ENCODE measurements at regions not wholly inside any gene's neighbourhood (a gene's known extent, or its start where the extent isn't known, plus 50 kb on each side); places are given as distances from the start of the nearest gene placed in this dataset.
A peak's percentile ranks its signal among the peaks of the same experiment; 100 is the strongest.

GRCh38 chr18:40004246-40004645, 1950.8 kb upstream of the PIK3C3 start:
- DNase-seq (ENCODE audit: low read depth in 4 of 4, low spot score in 3 of 4): no peak

GRCh38 chr18:39998317-39998716, 1956.7 kb upstream of the PIK3C3 start:
- no peak for DNase-seq (ENCODE audit: low read depth in 4 of 4, low spot score in 3 of 4)

- no peak for DNase-seq (ENCODE audit: low read depth in 4 of 4, low spot score in 3 of 4)
Measured at GRCh38 chr18:39994498-39994897, 1960.5 kb upstream of the PIK3C3 start.

- no peak for DNase-seq (ENCODE audit: low read depth in 4 of 4, low spot score in 3 of 4)
Measured at GRCh38 chr18:39991696-39992265, 1963.3 kb upstream of the PIK3C3 start.

DNA sequence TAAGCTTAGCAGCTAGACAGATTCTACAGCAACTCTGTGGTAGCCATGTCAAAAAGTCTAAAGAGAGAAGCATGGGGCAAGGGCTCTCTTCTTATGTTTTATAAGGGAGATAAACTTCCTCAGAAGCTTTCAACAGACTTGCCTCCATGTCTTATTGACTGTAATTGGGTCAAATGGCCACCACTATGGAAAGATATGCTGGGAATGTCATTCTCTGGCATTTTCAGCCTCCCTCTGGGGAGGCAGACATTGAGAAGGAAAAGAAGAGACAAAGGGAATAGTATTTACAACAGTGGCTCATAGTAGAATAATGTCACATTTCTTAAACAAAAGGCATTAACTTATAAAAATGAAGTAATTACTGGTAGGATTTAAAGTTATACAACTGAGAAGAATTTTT, 1964.5 kb upstream of the PIK3C3 start:
- DNase-seq (ENCODE audit: low read depth in 4 of 4, low spot score in 3 of 4): no peak

DNA sequence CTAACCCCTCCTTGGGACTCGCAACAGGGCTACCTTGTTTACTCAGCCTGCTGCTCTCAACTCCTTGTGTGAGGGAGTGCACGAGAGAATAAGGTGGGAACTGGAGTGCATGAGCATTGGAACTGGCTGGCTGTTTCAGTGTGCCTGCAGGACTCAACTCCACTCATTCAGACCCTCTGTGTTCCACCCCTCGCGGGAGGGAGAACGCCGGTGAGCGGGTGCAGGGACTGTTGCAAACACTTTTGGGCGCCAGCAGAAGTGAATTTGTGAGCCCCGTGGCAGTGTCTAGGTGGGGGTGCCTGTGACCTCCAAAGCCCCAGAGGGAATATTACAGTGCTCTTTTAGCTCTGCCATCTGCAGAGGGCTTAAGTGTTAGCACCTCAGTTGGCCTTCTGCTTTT, 1978.3 kb upstream of the PIK3C3 start:
- DNase-seq (ENCODE audit: low read depth in 4 of 4, low spot score in 3 of 4): no peak

- DNase-seq (ENCODE audit: low read depth in 4 of 4, low spot score in 3 of 4): no peak
Measured at GRCh38 chr18:39972521-39972920, 1982.5 kb upstream of the PIK3C3 start.

DNA sequence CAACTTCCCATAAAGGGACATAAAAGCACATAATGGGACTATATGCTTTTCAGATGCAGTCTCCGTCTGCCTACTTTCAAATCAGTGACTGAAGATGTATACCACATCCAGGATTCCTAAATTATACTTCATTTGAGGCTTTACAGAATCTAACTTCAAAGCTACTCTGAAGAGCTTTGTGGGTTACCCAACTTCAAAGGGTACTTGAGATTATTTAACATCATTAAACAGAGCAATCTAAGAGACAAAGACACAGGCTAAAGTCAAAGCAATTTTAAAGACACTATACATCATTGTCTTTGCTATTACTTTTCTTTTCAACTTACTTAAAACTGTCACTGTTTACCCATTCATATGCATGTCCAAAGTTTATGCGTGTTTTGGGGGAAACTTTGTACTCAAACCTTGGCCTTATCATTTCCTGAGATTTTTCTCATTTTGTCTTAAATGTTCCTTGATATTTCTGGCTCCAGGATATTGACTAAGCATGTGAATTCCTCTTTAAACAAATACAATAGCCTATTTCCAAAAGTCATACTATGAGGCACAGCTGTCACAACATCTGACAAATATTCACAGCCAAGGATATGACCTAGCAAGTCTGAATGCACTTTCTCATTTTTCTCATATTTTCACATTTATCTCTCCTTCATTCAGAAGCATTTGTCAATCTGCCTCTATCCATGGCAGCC, 1985.1 kb upstream of the PIK3C3 start:
- DNase-seq (ENCODE audit: low read depth in 4 of 4, low spot score in 3 of 4): no peak

GRCh38 chr18:39966275-39966674, 1988.8 kb upstream of the PIK3C3 start:
- no peak for DNase-seq (ENCODE audit: low read depth in 4 of 4, low spot score in 3 of 4)

- DNase-seq (ENCODE audit: low read depth in 4 of 4, low spot score in 3 of 4): no peak
Measured at GRCh38 chr18:39962546-39962945, 1992.5 kb upstream of the PIK3C3 start.

GRCh38 chr18:39960550-39960949, 1994.5 kb upstream of the PIK3C3 start:
- DNase-seq (ENCODE audit: low read depth in 4 of 4, low spot score in 3 of 4): no peak

GRCh38 chr18:39959839-39960238, 1995.2 kb upstream of the PIK3C3 start:
- no peak for DNase-seq (ENCODE audit: low read depth in 4 of 4, low spot score in 3 of 4)

- DNase-seq (ENCODE audit: low read depth in 4 of 4, low spot score in 3 of 4): no peak
Measured at GRCh38 chr18:39958876-39959275, 1996.2 kb upstream of the PIK3C3 start.

GRCh38 chr18:39952816-39953215, 2002.2 kb upstream of the PIK3C3 start:
- no peak for DNase-seq (ENCODE audit: low read depth in 4 of 4, low spot score in 3 of 4)

GRCh38 chr18:39951142-39951720, 2003.8 kb upstream of the PIK3C3 start:
- no peak for DNase-seq (ENCODE audit: low read depth in 4 of 4, low spot score in 3 of 4)

DNA sequence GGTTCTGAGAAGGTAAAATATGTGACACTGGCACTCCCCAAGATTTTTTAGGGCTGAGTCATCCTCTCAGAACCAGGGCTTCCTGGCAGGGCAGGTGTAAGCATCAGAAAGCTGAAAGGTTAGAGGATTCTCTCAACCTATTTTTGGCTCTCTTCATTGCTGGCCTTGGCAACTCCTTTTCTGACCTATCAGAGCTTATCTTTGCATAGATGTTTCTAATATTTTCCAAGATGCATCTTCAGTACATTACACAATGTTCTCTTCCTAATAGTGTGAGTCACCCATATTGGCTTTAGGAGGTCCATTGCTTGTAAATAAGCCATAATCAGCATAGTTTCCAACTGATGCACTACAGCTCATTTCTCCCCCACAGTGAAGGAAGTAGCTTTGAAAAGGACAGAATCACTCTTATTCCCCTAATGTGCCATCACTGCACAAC, 2008.4 kb upstream of the PIK3C3 start:
- no peak for DNase-seq (ENCODE audit: low read depth in 4 of 4, low spot score in 3 of 4)

DNA sequence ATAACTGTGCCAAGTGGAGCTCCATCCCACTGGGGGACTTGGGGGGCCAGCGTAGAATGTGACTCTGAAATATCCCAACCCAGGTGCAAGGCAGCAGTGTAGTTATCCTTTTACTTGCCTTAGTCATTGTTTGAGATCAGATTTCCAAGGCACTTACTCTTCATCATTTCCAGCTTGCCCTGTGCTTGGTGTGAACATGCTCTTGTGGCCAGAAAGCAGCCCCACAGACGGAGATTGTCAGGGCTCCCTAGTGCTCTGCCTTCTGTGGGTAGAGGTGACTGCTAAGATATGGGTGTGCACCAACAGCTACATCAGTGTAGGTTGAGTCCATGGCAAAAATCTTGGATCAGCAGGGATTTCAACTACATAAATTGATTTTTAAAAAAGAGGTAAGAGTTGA, 2010.0 kb upstream of the PIK3C3 start:
- no peak for DNase-seq (ENCODE audit: low read depth in 4 of 4, low spot score in 3 of 4)

DNA sequence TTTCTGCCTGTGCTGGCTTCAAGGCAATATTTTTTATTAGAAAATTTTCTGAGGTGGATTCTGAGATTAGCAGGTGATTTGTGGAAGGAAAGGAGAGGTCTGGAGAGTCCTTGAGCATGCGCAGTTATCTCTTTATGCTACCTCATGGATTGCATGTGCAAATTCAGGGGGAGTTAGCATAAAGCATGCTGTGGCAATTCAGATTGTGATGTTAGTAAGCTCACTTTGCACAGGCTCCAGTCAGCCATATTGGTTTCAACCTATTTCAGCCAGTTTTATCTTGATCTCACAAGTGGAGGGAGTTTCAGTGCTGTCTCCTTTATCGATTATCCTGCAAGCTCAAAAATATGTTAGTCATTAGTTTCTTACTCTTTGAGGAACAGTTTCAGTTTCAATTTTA, 2012.3 kb upstream of the PIK3C3 start:
- no peak for DNase-seq (ENCODE audit: low read depth in 4 of 4, low spot score in 3 of 4)

GRCh38 chr18:39938676-39939608, 2016.1 kb upstream of the PIK3C3 start:
- DNase-seq (ENCODE audit: low read depth in 4 of 4, low spot score in 3 of 4): peak in 3 of 4 donors; percentile 12 to 20 (median 18)

DNA sequence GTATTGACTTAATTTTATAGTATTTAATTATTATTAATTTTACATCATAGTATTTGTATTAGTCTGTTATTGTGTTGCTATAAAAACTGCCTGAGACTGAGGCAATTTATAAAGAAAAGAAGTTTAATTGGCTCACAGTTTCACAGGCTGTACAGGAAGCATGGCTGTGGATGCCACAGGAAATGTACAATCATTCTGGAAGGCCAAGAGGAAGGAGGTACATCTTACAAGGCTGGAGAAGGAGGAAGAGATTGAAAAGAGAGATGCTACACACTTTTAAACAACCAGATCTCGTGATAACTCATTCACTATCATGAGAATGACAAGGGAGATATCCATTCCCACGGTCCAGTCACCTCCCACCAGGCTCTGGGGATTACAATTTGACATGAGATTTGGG, 2019.4 kb upstream of the PIK3C3 start:
- no peak for DNase-seq (ENCODE audit: low read depth in 4 of 4, low spot score in 3 of 4)

- no peak for DNase-seq (ENCODE audit: low read depth in 4 of 4, low spot score in 3 of 4)
Measured at GRCh38 chr18:39918847-39919246, 2036.2 kb upstream of the PIK3C3 start.
